H1 (cell line): ENCODE measurements at regions not wholly inside any gene's neighbourhood (a gene's known extent, or its start where the extent isn't known, plus 50 kb on each side); places are given as distances from the start of the nearest gene placed in this dataset.

Source experiments
- CTCF ChIA-PET: fragments of 300-600 bp; sonication (Branson Sonifier 250); formaldehyde crosslinking; loops from one replicate; lab custom pipeline; 2021; ENCODE audit not compliant: partially characterized antibody; lab: Charles Lee
- POLR2A ChIA-PET: fragments of 300-600 bp; sonication (Branson Sonifier 250); formaldehyde crosslinking; loops from one replicate; lab custom pipeline; 2021; ENCODE audit warnings: inconsistent platforms; ENCODE audit not compliant: partially characterized antibody; lab: Charles Lee
- DNase-seq, 2 experiments: peaks; one replicate each; pipeline versions ENCODE4 v3.0.0 to v3.0.0-alpha.2; 2010 to 2022; ENCODE audit warnings: low spot score in 2 of 2, low read depth in 1 of 2, mixed read lengths in 1 of 2
- FAIRE-seq: peaks from 2 replicates; lab custom pipeline; 2011; peaks lifted over from hg19 to GRCh38; lab: Jason Lieb, UNC
- H2AFZ ChIP-seq: 2 replicates; pipeline ENCODE4 v1.8.1; 2012; ENCODE audit warnings: low read length, inconsistent platforms
- H2AK5ac ChIP-seq: 2 replicates; pipeline ENCODE4 v1.6.1; 2013; ENCODE audit warnings: low read depth, low read length
- H2BK120ac ChIP-seq: replicated peaks from 2 replicates; pipeline ENCODE3; 2013; ENCODE audit warnings: low read depth, low read length, inconsistent platforms
- H2BK12ac ChIP-seq: 2 replicates; pipeline ENCODE4 v1.6.1; 2013; ENCODE audit warnings: low read depth, low read length
- H2BK15ac ChIP-seq: 2 replicates; pipeline ENCODE4 v1.6.1; 2013; ENCODE audit warnings: low read length
- H2BK20ac ChIP-seq: 2 replicates; pipeline ENCODE4 v1.6.1; 2013; ENCODE audit warnings: low read length
- H2BK5ac ChIP-seq: 2 replicates; pipeline ENCODE4 v1.6.1; 2013; ENCODE audit warnings: low read depth, low read length
- H3K14ac ChIP-seq: 2 replicates; pipeline ENCODE4 v1.6.1; 2013; ENCODE audit warnings: inconsistent platforms; ENCODE audit not compliant: insufficient read length
- H3K18ac ChIP-seq: 2 replicates; pipeline ENCODE4 v1.6.1; 2013; ENCODE audit warnings: low read length; ENCODE audit errors: extremely low read depth
- H3K23ac ChIP-seq: 2 replicates; pipeline ENCODE4 v1.6.1; 2013; ENCODE audit warnings: inconsistent platforms; ENCODE audit not compliant: insufficient read length
- H3K23me2 ChIP-seq: 2 replicates; pipeline ENCODE4 v1.6.1; 2013; ENCODE audit warnings: low read depth, low read length
- H3K27ac ChIP-seq: 2 replicates; pipeline ENCODE4 v1.6.1; 2011; ENCODE audit warnings: low read depth, low read length, inconsistent platforms
- H3K27me3 ChIP-seq, 4 experiments: replicated peaks in 1 of 4; 1 replicate in 1 of 4; 2 replicates in 3 of 4; pipeline versions ENCODE4 v1.6.1 to v1.8.1; 2011 to 2013; ENCODE audit warnings: low read length in 3 of 4, mild to moderate bottlenecking in 3 of 4, inconsistent platforms in 2 of 4, mixed read lengths in 2 of 4, moderate library complexity in 1 of 4; ENCODE audit not compliant: control insufficient read depth in 3 of 4, insufficient read depth in 3 of 4; ENCODE audit errors: extremely low read depth in 1 of 4
- H3K36me3 ChIP-seq, 4 experiments: 2 replicates each; pipeline versions ENCODE4 v1.6.1 to v1.8.1; 2011 to 2013; ENCODE audit warnings: mild to moderate bottlenecking in 4 of 4, low read length in 3 of 4, moderate library complexity in 2 of 4, control low read depth in 1 of 4, inconsistent platforms in 1 of 4; ENCODE audit not compliant: insufficient read depth in 4 of 4, control insufficient read depth in 2 of 4
- H3K4ac ChIP-seq: replicated peaks from 2 replicates; pipeline ENCODE3; 2013; ENCODE audit warnings: low read length, low read depth, mixed read lengths, inconsistent platforms; ENCODE audit not compliant: insufficient read length
- H3K4me1 ChIP-seq, 4 experiments: replicated peaks in 1 of 4; 1 replicate in 1 of 4; 2 replicates in 3 of 4; pipeline versions ENCODE4 v1.6.1 to v1.8.1; 2011 to 2013; ENCODE audit warnings: low read length in 3 of 4, inconsistent platforms in 2 of 4, mixed read lengths in 1 of 4; ENCODE audit not compliant: insufficient read depth in 4 of 4, control insufficient read depth in 3 of 4
- H3K4me2 ChIP-seq, 2 experiments: 2 replicates each; pipeline versions ENCODE4 v1.6.1 to v1.8.1; 2011 to 2013; ENCODE audit warnings: low read depth in 2 of 2, low read length in 2 of 2, control low read depth in 1 of 2, inconsistent platforms in 1 of 2, mild to moderate bottlenecking in 1 of 2; ENCODE audit not compliant: insufficient read depth in 1 of 2
- H3K4me3 ChIP-seq, 4 experiments: fragments of 200-600, 300-600 bp in 1 of 4; sonication (generic), shearing (Covaris generic), sonication (Bioruptor Twin) in 1 of 4; 2 replicates each; pipeline versions ENCODE4 v1.5.1 to v1.8.1; 2011 to 2016; ENCODE audit warnings: low read length in 4 of 4, low read depth in 3 of 4, control low read depth in 2 of 4, inconsistent platforms in 2 of 4, mild to moderate bottlenecking in 2 of 4, mixed read lengths in 1 of 4, moderate library complexity in 1 of 4; ENCODE audit not compliant: insufficient read depth in 2 of 4; ENCODE audit errors: extremely low read depth in 1 of 4
- H3K56ac ChIP-seq: replicated peaks from 2 replicates; pipeline ENCODE3; 2013; ENCODE audit warnings: low read depth, mild to moderate bottlenecking, mixed read lengths, low read length, inconsistent platforms; ENCODE audit not compliant: insufficient read length
- H3K79me1 ChIP-seq: 2 replicates; pipeline ENCODE4 v1.6.1; 2013; ENCODE audit warnings: low read depth, low read length, control low read depth
- H3K79me2 ChIP-seq, 2 experiments: 2 replicates each; pipeline versions ENCODE4 v1.6.1 to v1.8.1; 2012 to 2013; ENCODE audit warnings: low read length in 2 of 2, mild to moderate bottlenecking in 2 of 2, inconsistent platforms in 1 of 2; ENCODE audit not compliant: insufficient read depth in 2 of 2, control insufficient read depth in 1 of 2
- H3K9ac ChIP-seq, 4 experiments: replicated peaks in 1 of 4; 1 replicate in 1 of 4; 2 replicates in 3 of 4; pipeline versions ENCODE4 v1.6.1 to v1.8.1; 2011 to 2013; ENCODE audit warnings: low read depth in 3 of 4, low read length in 3 of 4, control low read depth in 2 of 4, mild to moderate bottlenecking in 2 of 4, moderate library complexity in 2 of 4, inconsistent platforms in 1 of 4; ENCODE audit errors: extremely low read depth in 1 of 4
- H3K9me3 ChIP-seq, 2 experiments: 2 replicates each; pipeline versions ENCODE4 v1.6.1 to v1.8.1; 2012 to 2013; ENCODE audit warnings: mild to moderate bottlenecking in 2 of 2, moderate library complexity in 2 of 2, control low read depth in 1 of 2, inconsistent platforms in 1 of 2, low read depth in 1 of 2, low read length in 1 of 2, mixed read lengths in 1 of 2; ENCODE audit not compliant: insufficient read depth in 2 of 2
- H4K20me1 ChIP-seq, 2 experiments: replicated peaks in 1 of 2; 2 replicates each; pipeline versions ENCODE3 to v1.8.1; 2011 to 2013; ENCODE audit warnings: inconsistent platforms in 2 of 2, low read length in 2 of 2, mild to moderate bottlenecking in 1 of 2; ENCODE audit not compliant: insufficient read depth in 2 of 2, control insufficient read depth in 1 of 2
- H4K5ac ChIP-seq: 2 replicates; pipeline ENCODE4 v1.6.1; 2013; ENCODE audit warnings: low read length, low read depth, mixed read lengths, inconsistent platforms; ENCODE audit not compliant: insufficient read length
- H4K8ac ChIP-seq: 2 replicates; pipeline ENCODE4 v1.8.0; 2013; ENCODE audit warnings: mild to moderate bottlenecking, moderate library complexity, low read length, inconsistent platforms; ENCODE audit not compliant: insufficient read depth; ENCODE audit errors: extremely low read depth
- H4K91ac ChIP-seq: replicated peaks from 2 replicates; pipeline ENCODE3; 2013; ENCODE audit warnings: low read length, mixed read lengths, inconsistent platforms; ENCODE audit not compliant: insufficient read length
- CTCF ChIP-seq, 3 experiments: IDR thresholded peaks; 1 replicate in 2 of 3; 2 replicates in 1 of 3; pipeline versions ENCODE4 v1.5.1 to v1.6.1; 2011; ENCODE audit warnings: low read length in 3 of 3, mild to moderate bottlenecking in 3 of 3, inconsistent platforms in 2 of 3, low read depth in 1 of 3, moderate library complexity in 1 of 3; ENCODE audit not compliant: insufficient read depth in 1 of 3; ENCODE audit errors: control extremely low read depth in 1 of 3
- GABPA ChIP-seq: IDR thresholded peaks from 2 replicates; pipeline ENCODE4 v1.6.1; 2011; ENCODE audit warnings: mild to moderate bottlenecking, low read length, moderate library complexity, borderline replicate concordance; ENCODE audit not compliant: insufficient read depth
- WGBS, 2 experiments: shearing (Covaris generic) in 1 of 2; methylation state at CpG; one replicate each; pipeline versions ENCODE4 v1.1.6 to v1.1.7; 2013 to 2015; ENCODE audit warnings: low lambda C conversion rate in 2 of 2, mixed read lengths in 2 of 2, inconsistent platforms in 1 of 2, low coverage in 1 of 2, missing lambda C conversion rate in 1 of 2; ENCODE audit not compliant: insufficient replicate concordance in 2 of 2, insufficient coverage in 1 of 2, insufficient read length in 1 of 2; ENCODE audit errors: extremely low coverage in 1 of 2, missing lambda C conversion rate in 1 of 2; 5-methylcytosine and 5-hydroxymethylcytosine counted together

GRCh38 chr20:3330046-3330741, 77.3 kb downstream of the DNAAF9 start:
- no peak overlapping the region for H3K9ac ChIP-seq
- TF ChIP-seq GABPA (no peak), CTCF (IDR thresholded peaks at IDR 0.05; ENCODE audit: control extremely low read depth in 1 of 3, insufficient read depth in 1 of 3, low read depth in 1 of 3, low read length in 3 of 3) (peak in 1 of 3 experiments; percentile 4; a peak in 1 of 4 replicates)
- TF ChIP-seq, all 59 proteins: peak for 1
- H4K5ac ChIP-seq, result no peak overlapping the region
- H3K18ac ChIP-seq, result no peak overlapping the region
- FAIRE-seq (no peak), DNase-seq (no peak)
- no peak overlapping the region for H3K4ac ChIP-seq
- no peaks in the 10 kb centered on the region for H3K79me1 ChIP-seq
- H2BK5ac ChIP-seq, result no peak overlapping the region
- WGBS, 2 experiments, result 85% methylated on average over 4 of the region's 4 CpGs; no CpG with 5 or more reads in 1 of the 2 experiments
- H3K9me3 ChIP-seq, result no peaks in the 10 kb centered on the region
- H4K8ac ChIP-seq, result no peak overlapping the region
- POLR2A ChIA-PET, result no interaction called here
- no peaks in the 10 kb centered on the region for H3K79me2 ChIP-seq
- no peaks in the 10 kb centered on the region for H3K23me2 ChIP-seq
- H2BK15ac ChIP-seq, result no peak overlapping the region
- H4K91ac ChIP-seq, result no peak overlapping the region
- no peak overlapping the region for H3K4me3 ChIP-seq
- H3K23ac ChIP-seq, result no peak overlapping the region
- H3K36me3 ChIP-seq, result no peaks in the 10 kb centered on the region; a peak in 2 of 8 replicates
- H2AFZ ChIP-seq, result no peak overlapping the region
- CTCF ChIA-PET, result interaction anchor here (0.6 to 1.5 kb wide), 8 partner anchors 9 to 1230 kb away, joined by 3 to 5 read pairs (median 4); no protein-coding TSS in a partner anchor
- no peaks in the 10 kb centered on the region for H3K4me1 ChIP-seq
- no peak overlapping the region for H2AK5ac ChIP-seq
- no peak overlapping the region for H2BK120ac ChIP-seq
- H3K27me3 ChIP-seq, result no peaks in the 10 kb centered on the region
- H3K27ac ChIP-seq, result no peak overlapping the region
- H4K20me1 ChIP-seq, result peaks cover 0 to 3% of the 10 kb centered on the region in 2 experiments
- H2BK12ac ChIP-seq, result no peak overlapping the region
- no peak overlapping the region for H3K56ac ChIP-seq
- H3K4me2 ChIP-seq, result no peak overlapping the region
- H3K14ac ChIP-seq, result no peak overlapping the region
- H2BK20ac ChIP-seq, result no peak overlapping the region
